ENCODE measurements at regions not wholly inside any gene's neighbourhood (a gene's known extent, or its start where the extent isn't known, plus 50 kb on each side); places are given as distances from the start of the nearest gene placed in this dataset.

GRCh38 chr4:79050541-79050880 lies 111.3 kb upstream of the PAQR3 start (continued):
- TF ChIP-seq PBX2 (CRISPR knock-in tag; IDR thresholded peaks at IDR 0.05; ENCODE audit: low read depth) = no peak
- no peak for TF ChIP-seq PBX2 (tag; conservative IDR thresholded peaks at IDR 0.05; ENCODE audit: low read depth)
- no peak for TF ChIP-seq TBL1XR1 (IDR thresholded peaks at IDR 0.05; ENCODE audit: low read length in 2 of 2)
- no peak for TF ChIP-seq ZNF79 (CRISPR knock-in tag; IDR thresholded peaks at IDR 0.05; ENCODE audit: low read depth)

- BruUV-seq (replicated peaks) = no TSS peak
- POLR2A ChIA-PET = interaction anchor here (0.7 to 0.9 kb wide), 2 partner anchors 9 to 11 kb away, joined by 3 read pairs; no protein-coding TSS in a partner anchor
- CTCF ChIA-PET (ENCODE audit: low intra/inter-chr PET ratio) = no interaction called here
- Histone ChIP-seq H3K9me3 (replicated peaks; ENCODE audit: control insufficient read depth, insufficient read depth, low read depth, low read length) (no peaks in the 10 kb centered on the region), H3K27ac (ENCODE audit: extremely low read depth, low read depth, low read length) (no peak overlapping the region), H3K36me3 (ENCODE audit: control insufficient read depth, insufficient read depth, low read length) (no peaks in the 10 kb centered on the region), H3K79me2 (ENCODE audit: control insufficient read depth, insufficient read depth, low read length) (no peaks in the 10 kb centered on the region), H3K4me3 (no peak overlapping the region), H3K9me1 (ENCODE audit: control insufficient read depth, insufficient read depth, low read length) (no peaks in the 10 kb centered on the region), H3K4me1 (replicated peaks in 1 of 2; ENCODE audit: control insufficient read depth in 2 of 2, insufficient read depth in 2 of 2, low read length in 2 of 2) (peaks cover 4 to 5% of the 10 kb centered on the region in 2 experiments; a peak in 2 of 5 replicates), H3K9ac (ENCODE audit: insufficient read depth in 1 of 2, low read depth in 2 of 2, low read length in 2 of 2) (no peak overlapping the region), H2AFZ (ENCODE audit: low read depth, low read length) (peak overlapping the region; percentile 69), H3K27me3 (ENCODE audit: control insufficient read depth in 2 of 2, insufficient read depth in 2 of 2, low read length in 2 of 2) (no peaks in the 10 kb centered on the region), H3K4me2 (ENCODE audit: insufficient read depth, low read length) (no peak overlapping the region; the same call in 1 of the 2 replicates), H4K20me1 (replicated peaks; ENCODE audit: control insufficient read depth, insufficient read depth, low read length) (no peaks in the 10 kb centered on the region)
- DNase-seq (ENCODE audit: extremely low read depth in 1 of 4, low spot score in 3 of 4) (no peak), ATAC-seq (no peak), FAIRE-seq (no peak)
- 52% methylated on average over 21 of the region's 27 CpGs for WGBS (ENCODE audit: insufficient coverage, low coverage, missing lambda C conversion rate)
- intact Hi-C loops (cut with micrococcal nuclease) = loop anchor here (10.0 kb wide), 1 partner anchor 405 kb away; no protein-coding TSS in a partner anchor
- in situ Hi-C loops (cut with MboI) = loop anchor here (10.0 kb wide), 1 partner anchor 525 kb away; no protein-coding TSS in a partner anchor
- TF ChIP-seq ZBTB5 (IDR thresholded peaks at IDR 0.05) = no peak
- TF ChIP-seq NFATC3 (IDR thresholded peaks at IDR 0.05) = no peak
- no peak for TF ChIP-seq DLX4 (CRISPR knock-in tag; IDR thresholded peaks at IDR 0.05)
- no peak for TF ChIP-seq ZKSCAN3 (CRISPR knock-in tag; IDR thresholded peaks at IDR 0.05)
- no peak for TF ChIP-seq PHF8 (IDR thresholded peaks at IDR 0.05; ENCODE audit: borderline replicate concordance, low read length)
- no peak for TF ChIP-seq RFX5 (IDR thresholded peaks at IDR 0.05; ENCODE audit: low read depth, low read length)
- no peak for TF ChIP-seq THAP7 (CRISPR knock-in tag; IDR thresholded peaks at IDR 0.05)
- no peak for TF ChIP-seq ZNF75A (CRISPR knock-in tag; IDR thresholded peaks at IDR 0.05)
- no peak for TF ChIP-seq ZBTB26 (CRISPR knock-in tag; IDR thresholded peaks at IDR 0.05)
- TF ChIP-seq CREM (IDR thresholded peaks at IDR 0.05; ENCODE audit: low read depth) = no peak
- TF ChIP-seq ZZZ3 (IDR thresholded peaks at IDR 0.05) = no peak
Measured at GRCh38 chr4:79049840-79050540, 110.8 kb upstream of the PAQR3 start.

Data from K562 (cell line).